Spinal cord (tissue), 9 donors: ENCODE measurements at regions not wholly inside any gene's neighbourhood (a gene's known extent, or its start where the extent isn't known, plus 50 kb on each side); places are given as distances from the start of the nearest gene placed in this dataset.
"Not testable (repeated sequence)": the region's sequence is repeated elsewhere in the genome, so short reads cannot be mapped to it uniquely, and the experiment has no call there.

Experiments
- DNase-seq, 6 donors: peaks; one replicate each; pipeline versions ENCODE4 v3.0.0 to v3.0.0-alpha.2; 2013 to 2015; ENCODE audit warnings: low spot score in 6 of 6, low read depth in 4 of 6
- H3K27ac ChIP-seq: one replicate; pipeline ENCODE4 v1.5.1; 2013; ENCODE audit warnings: low read depth, low read length, control low read depth
- H3K27me3 ChIP-seq: one replicate; pipeline ENCODE4 v1.6.1; 2013; ENCODE audit warnings: low read length; ENCODE audit not compliant: control insufficient read depth, insufficient read depth
- H3K36me3 ChIP-seq: one replicate; pipeline ENCODE4 v1.6.1; 2013; ENCODE audit warnings: low read length; ENCODE audit not compliant: control insufficient read depth, insufficient read depth
- H3K4me1 ChIP-seq: one replicate; pipeline ENCODE4 v1.6.1; 2013; ENCODE audit warnings: low read length; ENCODE audit not compliant: control insufficient read depth, insufficient read depth
- H3K4me3 ChIP-seq: one replicate; pipeline ENCODE4 v1.5.1; 2013; ENCODE audit warnings: low read depth, low read length, control low read depth
- H3K9me3 ChIP-seq: one replicate; pipeline ENCODE4 v1.6.1; 2013; ENCODE audit warnings: low read length; ENCODE audit not compliant: control insufficient read depth, insufficient read depth
- WGBS: methylation state at CpG from one replicate; pipeline ENCODE4 v1.1.5; 2013; ENCODE audit warnings: missing lambda C conversion rate; ENCODE audit not compliant: insufficient coverage; 5-methylcytosine and 5-hydroxymethylcytosine counted together
- donor health status: healthy.

DNA sequence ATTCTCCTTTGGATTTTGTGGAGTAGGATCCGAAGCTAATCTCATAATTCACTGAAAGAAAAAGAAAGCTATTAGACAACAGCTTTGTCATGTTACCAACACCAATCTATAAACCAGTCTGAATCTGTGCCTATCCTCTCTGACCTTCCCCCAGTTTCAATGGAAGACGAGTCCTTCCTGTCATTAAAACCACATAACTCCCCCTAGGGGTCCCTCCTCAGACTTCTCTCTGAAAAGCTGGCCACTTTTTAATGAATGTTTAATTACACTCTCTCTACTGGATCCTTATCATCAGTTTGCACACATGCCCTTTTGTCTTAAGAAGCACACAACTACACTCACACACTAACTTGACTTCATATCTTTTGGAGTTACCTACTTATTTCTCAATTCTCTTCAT, 98.0 kb upstream of the TSLP start:
- H3K4me3 ChIP-seq, result no peak overlapping the region
- H3K9me3 ChIP-seq, result no peaks in the 10 kb centered on the region
- H3K36me3 ChIP-seq, result no peaks in the 10 kb centered on the region
- no peaks in the 10 kb centered on the region for H3K4me1 ChIP-seq
- no peak overlapping the region for H3K27ac ChIP-seq
- DNase-seq, result no peak
- no peaks in the 10 kb centered on the region for H3K27me3 ChIP-seq
- WGBS, result 25% methylated on average over 1 of the region's 2 CpGs

DNA sequence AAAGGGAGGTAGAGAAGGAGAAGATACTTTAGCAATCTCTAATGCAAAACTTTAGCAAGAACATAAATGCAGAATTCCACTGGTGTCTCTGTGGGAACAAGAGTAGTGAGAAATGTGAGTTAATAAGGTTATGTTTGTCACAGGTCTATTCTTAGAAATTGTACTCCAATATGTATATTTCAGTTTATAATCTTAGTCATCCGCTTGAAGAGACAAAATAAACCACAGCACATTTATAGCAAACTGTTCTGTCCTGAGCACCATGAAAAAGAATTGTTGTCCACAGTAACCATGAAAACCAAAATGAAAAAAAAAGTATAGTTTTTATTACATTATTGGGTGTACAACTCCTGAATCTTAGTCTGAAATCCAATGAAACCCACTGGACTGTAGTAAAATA, 93.6 kb upstream of the TSLP start:
- Histone ChIP-seq H3K27ac (no peak overlapping the region), H3K36me3 (no peaks in the 10 kb centered on the region), H3K9me3 (no peaks in the 10 kb centered on the region), H3K27me3 (no peaks in the 10 kb centered on the region), H3K4me3 (no peak overlapping the region), H3K4me1 (no peaks in the 10 kb centered on the region)
- DNase-seq, result no peak
- WGBS, result no CpG with 5 or more reads among the region's 1 CpG

DNA sequence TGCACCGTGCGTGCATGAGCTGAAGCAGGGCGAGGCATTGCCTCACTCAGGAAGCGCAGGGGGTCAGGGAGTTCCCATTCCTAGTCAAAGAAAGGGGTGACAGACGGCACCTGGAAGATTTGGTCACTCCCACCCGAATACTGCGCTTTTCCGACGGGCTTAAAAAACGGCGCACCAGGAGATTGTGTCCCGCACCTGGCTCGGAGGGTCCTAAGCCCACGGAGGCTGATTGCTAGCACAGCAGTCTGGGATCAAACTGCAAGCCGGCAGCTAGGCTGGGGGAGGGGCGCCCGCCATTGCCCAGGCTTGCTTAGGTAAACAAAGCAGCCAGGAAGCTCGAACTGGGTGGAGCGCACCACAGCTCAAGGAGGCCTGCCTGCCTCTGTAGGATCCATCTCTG, 85.6 kb upstream of the TSLP start:
- not testable (repeated sequence) for H3K4me3 ChIP-seq, H3K36me3 ChIP-seq, H3K27ac ChIP-seq, H3K4me1 ChIP-seq, H3K9me3 ChIP-seq, DNase-seq, H3K27me3 ChIP-seq
- 74% methylated on average over 19 of the region's 19 CpGs for WGBS

DNA sequence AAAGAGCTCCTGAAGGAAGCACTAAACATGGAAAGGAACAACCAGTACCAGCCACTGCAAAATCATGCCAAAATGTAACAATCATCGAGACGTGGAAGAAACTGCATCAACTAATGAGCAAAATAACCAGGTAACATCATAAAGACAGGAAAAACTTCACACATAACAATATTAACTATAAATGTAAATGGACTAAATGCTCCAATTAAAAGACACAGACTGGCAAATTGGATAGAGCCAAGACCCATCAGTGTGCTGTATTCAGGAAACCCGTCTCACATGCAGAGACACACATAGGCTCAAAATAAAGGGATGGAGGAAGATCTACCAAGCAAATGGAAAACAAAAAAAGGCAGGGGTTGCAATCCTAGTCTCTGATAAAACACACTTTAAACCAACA, 83.9 kb upstream of the TSLP start:
- not testable (repeated sequence) for H3K36me3 ChIP-seq

DNA sequence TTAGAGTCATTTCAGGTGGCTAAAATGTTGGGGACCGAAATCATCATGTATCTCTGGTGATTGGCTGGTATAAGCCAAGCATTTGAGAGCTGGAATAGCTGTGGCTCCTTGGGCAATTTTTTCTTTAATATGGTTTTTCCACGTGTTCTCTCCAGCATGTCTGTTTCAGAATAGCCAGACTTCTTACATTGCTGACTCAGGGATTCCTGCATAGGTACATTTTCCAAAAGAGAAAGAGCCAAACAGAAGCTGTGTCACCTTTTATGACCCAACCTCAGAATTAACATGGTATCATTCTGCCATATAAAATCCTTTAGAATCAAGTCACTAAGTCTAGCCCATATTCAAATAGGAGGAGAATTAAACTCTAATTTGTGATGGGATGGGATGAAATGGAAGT, 74.8 kb upstream of the TSLP start:
- no peaks in the 10 kb centered on the region for H3K36me3 ChIP-seq
- 100% methylated on average over 1 of the region's 2 CpGs for WGBS
- no peak overlapping the region for H3K27ac ChIP-seq
- no peaks in the 10 kb centered on the region for H3K27me3 ChIP-seq
- DNase-seq, result no peak
- H3K4me3 ChIP-seq, result no peak overlapping the region
- no peaks in the 10 kb centered on the region for H3K4me1 ChIP-seq
- no peaks in the 10 kb centered on the region for H3K9me3 ChIP-seq

More for the DNA sequence above, 83.9 kb upstream of the TSLP start:
- not testable (repeated sequence) for H3K27me3 ChIP-seq, H3K9me3 ChIP-seq, H3K27ac ChIP-seq, DNase-seq, H3K4me1 ChIP-seq, H3K4me3 ChIP-seq
- no CpG with 5 or more reads among the region's 3 CpGs for WGBS

DNA sequence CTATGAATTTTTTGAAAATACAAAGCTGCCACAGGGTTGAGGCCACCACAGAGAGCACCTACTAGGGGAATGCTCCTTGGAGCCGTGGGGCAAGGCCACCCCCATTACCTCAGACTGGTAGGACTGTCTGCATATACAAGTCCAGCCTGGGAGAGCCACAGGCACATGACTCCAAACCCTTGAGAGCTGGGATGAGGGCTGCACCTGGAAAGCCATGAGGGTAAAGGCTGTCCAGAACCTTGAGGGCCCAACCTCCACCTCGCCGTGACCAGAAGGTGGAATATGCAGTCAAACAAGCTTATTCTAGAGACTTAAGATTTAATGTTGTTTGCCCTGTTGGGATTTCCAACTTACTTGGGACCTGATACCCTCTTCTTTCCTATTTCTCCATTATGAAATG, 69.5 kb upstream of the TSLP start:
- no peak for DNase-seq
- Histone ChIP-seq H3K4me3 (no peak overlapping the region), H3K4me1 (no peaks in the 10 kb centered on the region), H3K36me3 (no peaks in the 10 kb centered on the region), H3K27me3 (no peaks in the 10 kb centered on the region), H3K27ac (no peak overlapping the region), H3K9me3 (no peaks in the 10 kb centered on the region)
- 40% methylated on average over 1 of the region's 3 CpGs for WGBS

DNA sequence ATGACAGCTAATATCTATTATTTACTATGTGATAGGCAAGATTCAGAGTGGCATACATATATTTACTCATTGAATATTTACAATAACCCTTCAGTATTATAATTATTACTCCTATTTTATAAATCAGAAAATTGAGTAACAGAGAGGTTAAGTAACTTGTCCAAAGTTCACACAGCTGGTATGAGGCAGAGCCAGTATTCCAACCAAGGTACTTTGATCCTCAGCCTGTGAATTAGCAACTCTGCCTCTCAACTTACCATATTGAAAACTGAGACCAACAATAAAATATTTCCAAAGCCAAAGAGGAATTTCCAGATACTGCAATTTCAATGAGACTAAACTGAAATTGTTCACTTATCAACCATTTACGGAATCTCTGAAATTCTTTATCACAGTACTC, 67.9 kb upstream of the TSLP start:
- Histone ChIP-seq H3K4me3 (no peak overlapping the region), H3K27ac (no peak overlapping the region), H3K27me3 (no peaks in the 10 kb centered on the region), H3K36me3 (no peaks in the 10 kb centered on the region), H3K9me3 (no peaks in the 10 kb centered on the region), H3K4me1 (no peaks in the 10 kb centered on the region)
- no peak for DNase-seq
- WGBS, result no CpG with 5 or more reads among the region's 1 CpG

DNA sequence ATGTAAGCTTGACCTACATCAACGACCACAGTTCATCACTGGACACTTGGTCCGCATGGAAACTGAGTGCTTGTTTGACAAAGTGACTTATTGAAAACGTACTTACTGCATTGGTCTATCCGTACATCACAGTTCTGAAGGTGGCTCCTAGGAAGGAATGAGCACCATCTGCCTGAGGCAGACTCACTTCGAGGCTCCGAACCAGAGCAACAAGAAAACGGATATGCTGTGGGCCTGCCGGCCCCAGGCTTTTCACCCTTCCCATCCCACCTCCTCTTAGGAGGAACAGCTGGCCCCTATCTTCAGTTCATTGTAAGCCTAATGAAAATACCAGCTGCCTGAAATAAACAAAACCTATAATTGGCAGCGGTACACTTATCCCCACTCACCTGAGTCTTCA, 67.2 kb upstream of the TSLP start:
- 90% methylated on average over 8 of the region's 9 CpGs for WGBS
- H3K4me3 ChIP-seq, result no peak overlapping the region
- no peaks in the 10 kb centered on the region for H3K9me3 ChIP-seq
- H3K27ac ChIP-seq, result no peak overlapping the region
- no peak for DNase-seq
- no peaks in the 10 kb centered on the region for H3K36me3 ChIP-seq
- no peaks in the 10 kb centered on the region for H3K27me3 ChIP-seq
- no peaks in the 10 kb centered on the region for H3K4me1 ChIP-seq

DNA sequence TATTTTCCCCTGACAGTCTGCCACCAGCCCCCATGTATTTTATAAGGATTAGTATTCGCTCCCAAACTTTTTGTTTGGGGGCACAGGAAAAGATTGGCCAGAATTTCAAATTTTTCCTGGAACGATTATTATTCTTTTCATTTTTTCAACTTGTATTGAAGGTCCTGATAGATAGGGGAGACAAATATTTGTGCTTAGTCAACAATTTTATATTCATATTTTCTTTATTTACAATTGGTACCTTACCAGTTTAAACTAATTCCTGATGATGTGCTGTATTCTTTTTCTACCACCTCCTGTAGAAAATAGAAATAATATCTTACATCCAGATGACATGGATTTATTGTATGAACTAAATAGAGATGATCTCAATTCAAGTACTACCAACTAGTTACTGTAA, 60.7 kb upstream of the TSLP start:
- Histone ChIP-seq H3K9me3 (no peaks in the 10 kb centered on the region), H3K4me3 (no peak overlapping the region), H3K4me1 (no peaks in the 10 kb centered on the region), H3K27me3 (no peaks in the 10 kb centered on the region), H3K36me3 (no peaks in the 10 kb centered on the region), H3K27ac (no peak overlapping the region)
- DNase-seq, result no peak
- no CpG with 5 or more reads among the region's 2 CpGs for WGBS

DNA sequence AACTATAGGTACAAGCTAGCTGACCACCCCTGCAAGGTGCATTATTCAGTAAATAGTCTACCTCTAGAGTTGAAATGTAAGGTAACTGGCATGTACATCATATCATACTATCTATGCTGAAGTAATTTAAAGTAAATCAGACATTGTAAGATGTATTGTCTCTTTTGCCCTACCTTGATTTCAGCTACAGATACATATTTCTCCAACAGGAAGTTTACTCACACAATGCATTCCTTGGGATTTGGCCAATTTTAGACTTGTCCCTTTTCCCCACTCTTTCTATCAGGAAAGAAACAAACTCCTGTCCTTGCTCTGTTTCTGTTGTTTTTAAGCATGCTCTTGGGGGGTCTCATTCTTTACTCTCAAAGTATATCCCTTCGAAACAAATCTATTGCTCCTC, 58.5 kb upstream of the TSLP start:
- no peaks in the 10 kb centered on the region for H3K4me1 ChIP-seq
- H3K4me3 ChIP-seq, result no peak overlapping the region
- no peaks in the 10 kb centered on the region for H3K9me3 ChIP-seq
- no peak overlapping the region for H3K27ac ChIP-seq
- no peak for DNase-seq
- no peaks in the 10 kb centered on the region for H3K36me3 ChIP-seq
- no peaks in the 10 kb centered on the region for H3K27me3 ChIP-seq
- WGBS, result no CpG with 5 or more reads among the region's 1 CpG

DNA sequence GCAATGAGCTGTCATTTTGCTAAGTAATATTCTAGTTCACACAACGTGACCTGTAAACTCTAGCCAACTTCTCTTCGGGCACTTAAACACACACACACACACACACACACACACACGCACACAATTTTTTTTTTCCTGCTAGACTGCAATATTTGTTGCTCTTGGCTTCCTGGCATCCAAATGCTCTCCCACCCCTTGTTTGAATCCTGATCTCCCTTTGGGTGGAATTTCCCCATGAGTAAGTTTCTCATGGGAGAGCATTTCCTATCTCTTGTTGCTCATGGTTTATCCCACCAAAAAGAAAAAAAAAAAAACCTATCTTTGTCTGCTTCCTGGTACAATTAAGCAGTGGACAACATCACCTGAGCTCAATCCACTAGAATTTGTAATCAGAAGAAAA, 54.7 kb upstream of the TSLP start:
- no peak for DNase-seq
- Histone ChIP-seq H3K27me3 (no peaks in the 10 kb centered on the region), H3K9me3 (no peaks in the 10 kb centered on the region), H3K36me3 (no peaks in the 10 kb centered on the region), H3K4me3 (no peak overlapping the region), H3K27ac (no peak overlapping the region), H3K4me1 (no peaks in the 10 kb centered on the region)
- 84% methylated on average over 2 of the region's 3 CpGs for WGBS
